Endothelial cell of umbilical vein (primary cell): ENCODE measurements at regions not wholly inside any gene's neighbourhood (a gene's known extent, or its start where the extent isn't known, plus 50 kb on each side); places are given as distances from the start of the nearest gene placed in this dataset.

Experiments
- BruUV-seq: library from RNA; stranded (reverse); fragments of 400-500 nt; replicated peaks from 2 replicates; lab custom pipeline; 2021; lab: Mats Ljungman, UMichigan
- CTCF ChIA-PET: fragments of 300-600, 350-600 bp; sonication (Branson Sonifier 250); formaldehyde crosslinking; loops from one replicate; lab custom pipeline; 2021; ENCODE audit warnings: antibody characterized with exemption, inconsistent platforms; lab: Charles Lee
- POLR2A ChIA-PET: fragments of 300-600, 350-600 bp; sonication (Branson Sonifier 250); formaldehyde crosslinking; loops from one replicate; lab custom pipeline; 2021; ENCODE audit warnings: antibody characterized with exemption, inconsistent platforms; lab: Charles Lee
- DNase-seq: peaks from one replicate; pipeline ENCODE4 v3.0.0-alpha.2; 2011; ENCODE audit warnings: low read depth, low spot score
- FAIRE-seq: peaks from 2 replicates; lab custom pipeline; 2011; peaks lifted over from hg19 to GRCh38; lab: Jason Lieb, UNC
- H2AFZ ChIP-seq: 2 replicates; pipeline ENCODE4 v1.6.0; 2012; ENCODE audit warnings: low read depth, low read length, control low read depth, inconsistent platforms
- H3K27ac ChIP-seq: 2 replicates; pipeline ENCODE4 v1.5.1; 2011; ENCODE audit warnings: low read depth, mild to moderate bottlenecking, control low read depth, low read length, moderate library complexity; ENCODE audit not compliant: insufficient read depth
- H3K27me3 ChIP-seq, 2 experiments: 2 replicates each; pipeline versions ENCODE4 v1.6.0 to v1.6.1; 2011; ENCODE audit warnings: low read length in 2 of 2, mixed read lengths in 1 of 2; ENCODE audit not compliant: control insufficient read depth in 2 of 2, insufficient read depth in 2 of 2
- H3K36me3 ChIP-seq, 2 experiments: 2 replicates in 1 of 2; 3 replicates in 1 of 2; pipeline ENCODE4 v1.5.1; 2011; ENCODE audit warnings: low read length in 2 of 2, mild to moderate bottlenecking in 1 of 2, moderate library complexity in 1 of 2; ENCODE audit not compliant: control insufficient read depth in 2 of 2, insufficient read depth in 2 of 2; ENCODE audit errors: extremely low read depth in 1 of 2
- H3K4me1 ChIP-seq: 3 replicates; pipeline ENCODE4 v1.5.1; 2011; ENCODE audit warnings: mild to moderate bottlenecking, low read length; ENCODE audit not compliant: control insufficient read depth, insufficient read depth; ENCODE audit errors: extremely low read depth
- H3K4me2 ChIP-seq: 2 replicates; pipeline ENCODE4 v1.6.1; 2011; ENCODE audit warnings: low read length, control low read depth, mixed read lengths; ENCODE audit not compliant: insufficient read depth
- H3K4me3 ChIP-seq, 3 experiments: fragments of 200-600 bp in 1 of 3; sonication (generic), shearing (Covaris generic) in 1 of 3; replicated peaks in 1 of 3; 2 replicates each; pipeline ENCODE4 v1.5.1; 2011 to 2016; ENCODE audit warnings: control low read depth in 3 of 3, low read length in 3 of 3, mild to moderate bottlenecking in 2 of 3, inconsistent platforms in 1 of 3, low read depth in 1 of 3, moderate library complexity in 1 of 3; ENCODE audit not compliant: insufficient read depth in 1 of 3
- H3K79me2 ChIP-seq: 2 replicates; pipeline ENCODE4 v1.6.0; 2012; ENCODE audit warnings: low read length, inconsistent platforms; ENCODE audit not compliant: control insufficient read depth, insufficient read depth
- H3K9ac ChIP-seq: replicated peaks from 2 replicates; pipeline ENCODE3; 2011; ENCODE audit warnings: low read length, control low read depth; ENCODE audit not compliant: insufficient read depth; ENCODE audit errors: extremely low read depth
- H3K9me1 ChIP-seq: replicated peaks from 3 replicates; pipeline ENCODE4 v1.6.0; 2011; ENCODE audit warnings: mild to moderate bottlenecking, low read length; ENCODE audit not compliant: control insufficient read depth, insufficient read depth; ENCODE audit errors: extremely low read depth
- H3K9me3 ChIP-seq: replicated peaks from 2 replicates; pipeline ENCODE4 v1.5.1; 2012; ENCODE audit warnings: low read length, inconsistent platforms; ENCODE audit not compliant: control insufficient read depth, insufficient read depth
- H4K20me1 ChIP-seq: replicated peaks from 2 replicates; pipeline ENCODE3; 2011; ENCODE audit warnings: mild to moderate bottlenecking, low read length; ENCODE audit not compliant: control insufficient read depth, insufficient read depth; ENCODE audit errors: extremely low read depth
- EZH2 ChIP-seq: IDR thresholded peaks from 2 replicates; pipeline ENCODE4 v1.6.1; 2012; ENCODE audit warnings: borderline replicate concordance, low read depth, mild to moderate bottlenecking, moderate library complexity, low read length, inconsistent platforms; ENCODE audit not compliant: severe bottlenecking
- FOS ChIP-seq: IDR thresholded peaks from 2 replicates; pipeline ENCODE4 v1.6.1; 2011; ENCODE audit warnings: mild to moderate bottlenecking, low read length, moderate library complexity, borderline replicate concordance; ENCODE audit not compliant: insufficient read depth
- GATA2 ChIP-seq: IDR thresholded peaks from 2 replicates; pipeline ENCODE4 v1.7.0; 2011; ENCODE audit warnings: low read depth, mild to moderate bottlenecking, moderate library complexity, mixed read lengths, low read length; ENCODE audit not compliant: insufficient read length, insufficient read depth
- JUN ChIP-seq: IDR thresholded peaks from 2 replicates; pipeline ENCODE4 v1.6.1; 2011; ENCODE audit warnings: borderline replicate concordance, low read depth; ENCODE audit not compliant: insufficient read length, insufficient read depth
- MYC ChIP-seq: IDR thresholded peaks from one replicate; pipeline ENCODE4 v1.6.1; 2011; ENCODE audit warnings: mild to moderate bottlenecking, low read depth, low read length
- POLR2A ChIP-seq: IDR thresholded peaks from 2 replicates; pipeline ENCODE4 v1.6.1; 2012; ENCODE audit warnings: low read depth, mild to moderate bottlenecking, control low read depth, low read length
- POLR2AphosphoS5 ChIP-seq: IDR thresholded peaks from 2 replicates; pipeline ENCODE4 v1.6.1; 2012; ENCODE audit warnings: low read depth, mild to moderate bottlenecking, control low read depth, low read length, moderate library complexity; ENCODE audit not compliant: insufficient read depth
- dilution Hi-C: fragments of 300-500 bp; cut with MboI; formaldehyde crosslinking; loops from one replicate; pipeline ENCODE4 v1.15.0; 2019; ENCODE audit warnings: low sequenced_read_pairs; ENCODE audit not compliant: extremely low pct_ligation_motif_present
- intact Hi-C: fragments of 100-400 bp; cut with micrococcal nuclease; formaldehyde crosslinking; loops from one replicate; pipeline ENCODE4 v1.10.0; 2022
- TF ChIP-seq, protein P1 (sequence below): IDR thresholded peaks from 2 replicates; pipeline ENCODE4 v1.6.1; 2011; ENCODE audit not compliant: insufficient read depth, insufficient read length
- TF ChIP-seq, protein P2 (sequence below), 2 donors: IDR thresholded peaks; 1 replicate in 1 of 2; 2 replicates in 1 of 2; pipeline ENCODE4 v1.5.1; 2011; ENCODE audit warnings: low read length in 2 of 2, mild to moderate bottlenecking in 2 of 2, moderate library complexity in 2 of 2, control low read depth in 1 of 2, inconsistent platforms in 1 of 2, low read depth in 1 of 2; ENCODE audit not compliant: insufficient read depth in 1 of 2; ENCODE audit errors: extremely low read depth in 1 of 2

DNA sequence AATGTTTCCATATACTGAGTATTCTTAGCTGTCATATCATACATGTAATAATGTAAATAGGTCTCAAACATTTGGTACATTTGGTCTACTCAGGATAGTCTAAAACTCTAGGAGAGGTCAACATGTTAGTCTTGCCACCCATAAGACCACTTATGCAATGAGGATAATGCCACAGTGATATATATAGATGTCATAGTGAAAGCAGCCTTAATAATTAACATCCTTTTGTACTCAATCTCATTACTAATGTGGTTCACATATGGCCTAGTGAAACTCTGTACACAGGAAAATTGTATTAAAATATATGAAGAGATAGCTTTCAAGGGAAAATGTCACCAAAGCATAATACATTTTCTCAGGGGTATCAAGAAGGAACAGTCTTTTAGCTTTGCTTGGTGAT, 577.9 kb downstream of the TFAP2B start:
- H2AFZ ChIP-seq, result no peak overlapping the region
- no peaks in the 10 kb centered on the region for H4K20me1 ChIP-seq
- no peaks in the 10 kb centered on the region for H3K9me1 ChIP-seq
- peaks cover 4% of the 10 kb centered on the region for H3K9me3 ChIP-seq
- DNase-seq (no peak), FAIRE-seq (no peak)
- intact Hi-C loops (no loop called here), dilution Hi-C loops (no loop called here)
- no peaks in the 10 kb centered on the region for H3K79me2 ChIP-seq
- no TSS peak for BruUV-seq
- ChIA-PET POLR2A (no interaction called here), CTCF (no interaction called here)
- no peaks in the 10 kb centered on the region for H3K27me3 ChIP-seq
- TF ChIP-seq POLR2AphosphoS5 (no peak), EZH2 (no peak), POLR2A (no peak)
- TF ChIP-seq, protein P1, sequence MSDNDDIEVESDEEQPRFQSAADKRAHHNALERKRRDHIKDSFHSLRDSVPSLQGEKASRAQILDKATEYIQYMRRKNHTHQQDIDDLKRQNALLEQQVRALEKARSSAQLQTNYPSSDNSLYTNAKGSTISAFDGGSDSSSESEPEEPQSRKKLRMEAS, result no peak
- TF ChIP-seq, protein P2, sequence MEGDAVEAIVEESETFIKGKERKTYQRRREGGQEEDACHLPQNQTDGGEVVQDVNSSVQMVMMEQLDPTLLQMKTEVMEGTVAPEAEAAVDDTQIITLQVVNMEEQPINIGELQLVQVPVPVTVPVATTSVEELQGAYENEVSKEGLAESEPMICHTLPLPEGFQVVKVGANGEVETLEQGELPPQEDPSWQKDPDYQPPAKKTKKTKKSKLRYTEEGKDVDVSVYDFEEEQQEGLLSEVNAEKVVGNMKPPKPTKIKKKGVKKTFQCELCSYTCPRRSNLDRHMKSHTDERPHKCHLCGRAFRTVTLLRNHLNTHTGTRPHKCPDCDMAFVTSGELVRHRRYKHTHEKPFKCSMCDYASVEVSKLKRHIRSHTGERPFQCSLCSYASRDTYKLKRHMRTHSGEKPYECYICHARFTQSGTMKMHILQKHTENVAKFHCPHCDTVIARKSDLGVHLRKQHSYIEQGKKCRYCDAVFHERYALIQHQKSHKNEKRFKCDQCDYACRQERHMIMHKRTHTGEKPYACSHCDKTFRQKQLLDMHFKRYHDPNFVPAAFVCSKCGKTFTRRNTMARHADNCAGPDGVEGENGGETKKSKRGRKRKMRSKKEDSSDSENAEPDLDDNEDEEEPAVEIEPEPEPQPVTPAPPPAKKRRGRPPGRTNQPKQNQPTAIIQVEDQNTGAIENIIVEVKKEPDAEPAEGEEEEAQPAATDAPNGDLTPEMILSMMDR (IDR thresholded peaks at IDR 0.05; ENCODE audit: extremely low read depth in 1 of 2, insufficient read depth in 1 of 2, low read depth in 1 of 2, low read length in 2 of 2), result no peak
- H3K27ac ChIP-seq, result no peak overlapping the region
- H3K9ac ChIP-seq, result no peak overlapping the region
- no peak overlapping the region for H3K4me2 ChIP-seq
- no peak overlapping the region for H3K4me3 ChIP-seq
- H3K36me3 ChIP-seq, result no peaks in the 10 kb centered on the region
- H3K4me1 ChIP-seq, result no peaks in the 10 kb centered on the region

DNA sequence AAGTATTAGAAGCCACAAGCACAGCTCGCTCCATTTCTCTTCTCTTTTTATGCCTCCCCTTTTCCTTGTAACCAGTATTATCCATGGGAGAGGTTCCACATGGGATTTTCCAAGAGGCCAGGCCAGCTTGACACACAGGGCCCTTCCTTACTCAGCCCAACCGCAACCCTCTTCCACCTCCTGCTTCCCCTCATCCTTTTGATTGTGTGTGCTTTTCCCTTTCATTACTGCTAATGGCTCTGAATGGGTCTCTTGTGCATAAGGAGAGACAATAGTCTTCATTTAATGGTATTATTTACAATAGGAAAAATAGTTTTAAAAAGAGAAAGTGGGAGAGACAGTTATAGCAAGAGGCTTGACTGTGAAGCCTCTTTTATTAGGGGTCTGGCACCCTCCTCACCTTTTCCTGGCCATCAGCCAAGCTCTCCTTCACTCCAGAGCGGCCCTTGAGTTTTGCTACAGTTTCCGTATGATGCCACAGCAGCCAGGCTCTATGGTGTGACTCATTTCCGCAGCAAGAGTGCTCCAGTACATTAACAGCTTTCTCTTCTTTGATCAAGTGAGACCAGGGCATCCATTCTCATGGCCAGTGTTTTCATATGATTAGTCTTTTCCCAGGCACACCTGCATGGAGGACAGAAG, 579.5 kb downstream of the TFAP2B start:
- peaks cover 4% of the 10 kb centered on the region for H3K9me3 ChIP-seq
- intact Hi-C loops (no loop called here), dilution Hi-C loops (no loop called here)
- no peak overlapping the region for H3K27ac ChIP-seq
- ChIA-PET CTCF (no interaction called here), POLR2A (no interaction called here)
- no peaks in the 10 kb centered on the region for H3K36me3 ChIP-seq
- H3K9ac ChIP-seq, result no peak overlapping the region
- H4K20me1 ChIP-seq, result no peaks in the 10 kb centered on the region
- no peak overlapping the region for H3K4me3 ChIP-seq
- no peaks in the 10 kb centered on the region for H3K9me1 ChIP-seq
- H3K27me3 ChIP-seq, result no peaks in the 10 kb centered on the region
- H3K4me2 ChIP-seq, result no peak overlapping the region
- H3K4me1 ChIP-seq, result no peaks in the 10 kb centered on the region
- FAIRE-seq (no peak), DNase-seq (no peak)
- no TSS peak for BruUV-seq
- H3K79me2 ChIP-seq, result no peaks in the 10 kb centered on the region
- no peak overlapping the region for H2AFZ ChIP-seq
- TF ChIP-seq, protein P1, result no peak
- TF ChIP-seq POLR2AphosphoS5 (no peak), POLR2A (no peak), GATA2 (no peak), JUN (no peak), EZH2 (no peak), MYC (no peak), FOS (no peak)
- TF ChIP-seq, protein P2 (IDR thresholded peaks at IDR 0.05; ENCODE audit: extremely low read depth in 1 of 2, insufficient read depth in 1 of 2, low read depth in 1 of 2, low read length in 2 of 2), result no peak
